Loucy (cell line): ENCODE measurements at regions not wholly inside any gene's neighbourhood (a gene's known extent, or its start where the extent isn't known, plus 50 kb on each side); places are given as distances from the start of the nearest gene placed in this dataset.
"Not testable (repeated sequence)": the region's sequence is repeated elsewhere in the genome, so short reads cannot be mapped to it uniquely, and the experiment has no call there.

Source experiments
- EZH2phosphoT487 ChIP-seq: fragments of 200-600 bp; IDR thresholded peaks from 2 replicates; pipeline ENCODE4 v1.6.1; 2018; ENCODE audit warnings: antibody characterized with exemption, mild to moderate bottlenecking, moderate library complexity, borderline replicate concordance
- TF ChIP-seq, protein P1 (sequence below): fragments of 200-600 bp; sonication (generic); conservative IDR thresholded peaks from 2 replicates; pipeline ENCODE4 v1.5.1; 2014; ENCODE audit warnings: mild to moderate bottlenecking, antibody characterized with exemption, low read length

DNA sequence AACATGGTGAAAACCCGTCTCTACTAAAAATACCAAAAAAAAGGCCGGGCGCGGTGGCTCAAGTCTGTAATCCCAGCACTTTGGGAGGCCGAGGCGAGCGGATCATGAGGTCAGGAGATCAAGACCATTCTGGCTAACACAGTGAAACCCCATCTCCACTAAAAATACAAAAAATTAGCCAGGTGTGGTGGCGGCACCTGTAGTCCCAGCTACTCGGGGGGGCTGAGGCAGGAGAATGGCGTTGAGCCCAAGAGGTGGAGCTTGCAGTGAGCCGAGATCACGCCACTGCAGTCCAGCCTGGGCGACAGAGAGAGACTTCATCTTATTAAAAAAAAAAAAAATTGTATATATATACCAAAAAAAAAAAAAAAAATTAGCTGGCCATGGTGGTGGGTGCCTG lies 533.8 kb downstream of the DMRTA1 start:
- TF ChIP-seq, protein P1, sequence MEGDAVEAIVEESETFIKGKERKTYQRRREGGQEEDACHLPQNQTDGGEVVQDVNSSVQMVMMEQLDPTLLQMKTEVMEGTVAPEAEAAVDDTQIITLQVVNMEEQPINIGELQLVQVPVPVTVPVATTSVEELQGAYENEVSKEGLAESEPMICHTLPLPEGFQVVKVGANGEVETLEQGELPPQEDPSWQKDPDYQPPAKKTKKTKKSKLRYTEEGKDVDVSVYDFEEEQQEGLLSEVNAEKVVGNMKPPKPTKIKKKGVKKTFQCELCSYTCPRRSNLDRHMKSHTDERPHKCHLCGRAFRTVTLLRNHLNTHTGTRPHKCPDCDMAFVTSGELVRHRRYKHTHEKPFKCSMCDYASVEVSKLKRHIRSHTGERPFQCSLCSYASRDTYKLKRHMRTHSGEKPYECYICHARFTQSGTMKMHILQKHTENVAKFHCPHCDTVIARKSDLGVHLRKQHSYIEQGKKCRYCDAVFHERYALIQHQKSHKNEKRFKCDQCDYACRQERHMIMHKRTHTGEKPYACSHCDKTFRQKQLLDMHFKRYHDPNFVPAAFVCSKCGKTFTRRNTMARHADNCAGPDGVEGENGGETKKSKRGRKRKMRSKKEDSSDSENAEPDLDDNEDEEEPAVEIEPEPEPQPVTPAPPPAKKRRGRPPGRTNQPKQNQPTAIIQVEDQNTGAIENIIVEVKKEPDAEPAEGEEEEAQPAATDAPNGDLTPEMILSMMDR = not testable (repeated sequence)
- not testable (repeated sequence) for TF ChIP-seq EZH2phosphoT487
